HS-27A (cell line): ENCODE measurements at regions not wholly inside any gene's neighbourhood (a gene's known extent, or its start where the extent isn't known, plus 50 kb on each side); places are given as distances from the start of the nearest gene placed in this dataset.

ENCODE experiments used
- DNase-seq: peaks from one replicate; pipeline ENCODE4 v3.0.0-alpha.2; 2012; ENCODE audit warnings: low read depth, missing footprints

DNA sequence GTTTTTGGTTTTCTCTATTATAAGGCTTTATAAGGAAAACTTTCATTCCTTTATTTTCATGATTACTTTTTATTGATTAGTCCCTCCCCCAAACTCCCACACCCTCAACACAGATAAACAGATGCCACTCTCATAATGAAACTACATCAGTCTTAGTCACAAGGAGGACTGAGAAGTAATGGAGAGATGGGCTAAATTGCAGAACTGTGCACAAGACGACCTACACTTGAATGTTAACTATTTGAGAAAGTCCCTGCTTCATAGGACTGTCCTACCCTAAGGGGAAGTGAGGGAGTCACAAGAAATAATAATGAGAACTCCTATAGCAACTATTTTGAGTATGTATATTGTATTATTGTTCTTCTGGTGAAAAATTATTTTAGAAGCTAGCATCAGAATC lies 360.8 kb downstream of the RBM43 start:
- DNase-seq: no peak

DNA sequence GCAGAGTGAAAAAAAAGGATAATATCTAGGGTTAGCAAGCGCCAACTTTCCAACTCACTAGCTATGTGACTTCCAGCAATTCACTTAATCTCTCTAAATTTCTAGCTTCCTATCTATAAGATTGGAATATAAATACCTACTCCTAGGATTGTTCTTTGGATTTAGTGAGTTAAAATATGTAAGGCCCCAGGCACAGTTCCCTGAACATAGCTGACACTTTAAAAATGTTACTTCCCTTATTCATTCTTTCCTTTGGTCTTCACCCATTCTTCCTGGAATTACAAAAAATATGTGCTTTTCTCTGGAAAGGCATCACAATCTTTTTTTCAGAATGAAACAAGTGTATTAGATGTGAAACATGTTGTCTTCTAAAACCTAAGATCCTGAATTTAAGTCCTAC lies 365.7 kb downstream of the RBM43 start:
- DNase-seq: no peak

DNA sequence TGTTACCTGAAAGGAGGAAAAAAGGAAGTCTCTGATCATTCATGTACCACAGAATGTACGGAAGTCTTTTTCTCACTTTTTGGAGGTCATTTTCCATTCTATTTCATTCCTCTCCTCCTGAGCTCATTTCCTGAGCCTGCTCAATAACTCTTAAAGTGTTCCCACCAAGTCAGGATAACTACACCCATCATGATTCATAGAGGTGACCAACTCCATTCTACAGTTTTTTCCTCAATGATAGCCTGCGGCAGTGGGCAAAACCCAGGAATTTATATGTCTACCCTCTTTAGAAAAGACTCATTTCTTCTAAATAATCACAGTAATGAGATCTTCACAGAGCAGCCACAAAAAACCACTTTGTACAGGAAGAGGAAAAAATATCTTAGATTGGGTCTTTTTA lies 372.5 kb downstream of the RBM43 start:
- no peak for DNase-seq

DNA sequence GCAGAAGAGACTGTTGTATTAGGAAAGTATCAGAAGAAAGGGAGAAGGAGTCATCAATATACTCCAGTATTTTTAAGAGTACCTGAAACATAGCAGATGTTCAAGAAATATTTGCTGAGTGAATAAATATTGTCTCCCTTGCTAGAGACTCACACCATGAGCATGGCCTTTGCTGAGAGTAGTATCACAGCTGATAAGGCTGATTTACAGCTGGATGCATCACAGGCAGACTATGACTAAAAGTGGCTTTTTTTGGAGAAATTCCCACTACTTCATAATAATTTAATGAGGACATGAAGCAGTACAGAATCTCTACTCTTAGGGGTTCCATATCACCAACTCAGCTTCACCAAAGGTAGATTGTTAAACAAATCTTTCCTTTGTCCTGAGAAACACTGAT lies 373.3 kb downstream of the RBM43 start:
- DNase-seq: no peak

DNA sequence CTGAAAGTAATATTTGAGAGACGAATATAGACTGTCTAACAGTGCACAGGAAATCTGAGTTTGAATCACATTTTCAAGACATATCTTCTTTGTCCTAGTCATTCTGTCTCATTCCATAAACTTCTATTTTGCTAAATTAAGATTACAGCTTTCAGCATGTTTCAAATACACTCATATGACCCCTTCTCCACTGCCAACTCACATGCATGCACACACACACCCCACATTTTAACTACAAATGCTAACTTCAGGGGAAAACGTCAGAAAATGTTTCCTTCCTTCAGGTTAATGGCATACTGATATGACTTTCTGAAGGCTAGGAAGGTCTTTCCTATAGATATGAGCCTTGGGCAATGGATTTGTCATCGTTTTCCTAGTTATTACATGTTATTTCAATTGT lies 373.7 kb downstream of the RBM43 start:
- DNase-seq: no peak

DNA sequence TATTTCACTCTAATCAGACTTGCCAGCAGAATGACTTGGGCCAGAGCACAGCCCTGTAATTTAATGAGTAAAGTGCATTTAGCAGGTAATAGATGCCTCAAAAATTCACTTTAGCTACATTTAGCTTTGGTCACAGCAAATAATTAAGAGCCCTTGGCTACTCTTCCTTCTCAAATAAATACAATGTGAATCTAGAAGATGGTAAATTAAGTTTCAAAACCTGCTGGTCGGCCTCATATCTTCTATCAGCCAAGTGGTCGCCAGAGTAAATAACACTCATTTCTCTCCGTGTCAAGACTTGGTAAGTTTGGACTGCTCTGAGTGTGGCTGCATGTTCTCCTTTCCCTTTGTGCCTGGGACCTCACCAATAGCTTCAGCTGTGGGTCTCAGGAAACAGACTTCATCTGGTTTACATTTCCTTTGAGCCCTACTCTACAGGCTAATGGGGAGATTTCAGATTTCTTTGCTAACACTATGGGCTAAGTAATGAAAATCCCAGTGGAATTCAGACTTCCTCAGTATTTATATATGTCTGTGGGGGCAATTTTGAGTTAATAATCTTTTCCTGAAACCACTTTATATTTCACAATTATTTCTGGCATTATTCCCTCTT lies 375.8 kb downstream of the RBM43 start:
- DNase-seq: no peak

DNA sequence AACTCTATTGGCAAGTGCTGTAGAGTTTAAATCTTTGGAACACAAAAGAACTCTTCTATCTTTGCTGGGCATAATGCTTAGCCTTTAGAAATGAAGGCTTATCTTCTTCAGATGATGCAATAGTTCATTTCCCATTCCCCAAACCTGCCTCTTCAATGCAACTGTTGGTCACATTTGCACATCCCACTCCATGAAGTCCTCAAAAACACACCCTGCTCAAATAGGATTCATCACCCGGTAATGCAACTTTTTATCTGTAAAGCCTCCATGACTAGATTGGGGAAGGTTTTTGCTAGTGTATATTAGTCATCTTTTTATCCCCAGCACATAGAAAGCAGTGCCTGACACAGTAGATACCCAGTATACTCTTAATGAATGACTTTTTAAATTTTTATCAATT lies 376.4 kb downstream of the RBM43 start:
- no peak for DNase-seq

DNA sequence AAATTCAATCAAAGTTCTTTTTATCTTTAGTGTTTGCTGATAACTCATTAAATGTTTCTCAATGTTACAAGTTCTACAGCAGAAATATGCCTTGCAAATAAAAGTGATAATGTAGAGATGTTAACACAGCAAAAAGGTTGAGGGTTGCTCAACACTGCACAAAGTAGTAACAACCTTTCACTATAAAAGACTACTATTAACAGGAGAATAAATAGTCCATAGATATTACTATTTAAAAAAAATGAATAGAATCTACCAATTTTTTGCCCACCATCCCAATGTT lies 378.1 kb downstream of the RBM43 start:
- no peak for DNase-seq

DNA sequence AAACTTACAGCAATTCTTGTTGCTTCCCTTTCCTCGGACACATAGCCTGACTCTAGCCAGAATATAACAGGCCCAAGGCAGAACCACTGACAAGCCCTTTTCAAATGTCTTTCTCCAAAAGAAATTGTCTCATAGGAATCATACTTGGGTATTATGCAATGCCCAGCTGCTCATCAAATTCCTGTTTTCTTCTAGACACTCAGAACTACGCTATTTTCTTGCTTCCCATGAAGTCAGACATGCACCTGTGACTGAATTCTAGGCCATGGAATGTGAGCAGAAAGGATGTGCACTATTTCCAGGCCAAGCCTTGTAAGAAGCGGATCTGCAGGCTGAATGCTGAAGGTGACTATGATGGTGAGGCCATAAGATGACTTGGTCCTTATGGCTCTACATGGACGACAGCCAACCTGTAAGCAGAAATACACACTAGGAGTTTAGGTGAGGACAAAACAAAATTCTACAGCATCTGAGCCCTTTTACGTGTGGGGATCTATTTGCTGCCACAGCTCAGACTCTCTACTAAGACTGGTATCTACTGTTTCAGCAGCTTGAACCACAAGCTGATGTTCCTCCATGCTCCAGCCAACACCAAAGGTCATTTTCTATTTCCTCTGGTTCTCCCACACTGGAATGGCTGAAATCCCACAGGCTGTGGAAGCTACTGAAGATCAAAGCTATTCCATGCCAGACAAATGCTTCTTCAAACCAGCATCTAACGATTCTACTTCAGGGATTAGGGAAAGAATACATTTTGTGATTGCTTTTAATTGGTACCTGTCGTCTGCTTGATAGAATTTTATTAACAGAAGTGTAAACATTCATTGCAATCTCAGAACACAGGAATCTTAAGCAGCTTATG lies 378.7 kb downstream of the RBM43 start:
- no peak for DNase-seq

DNA sequence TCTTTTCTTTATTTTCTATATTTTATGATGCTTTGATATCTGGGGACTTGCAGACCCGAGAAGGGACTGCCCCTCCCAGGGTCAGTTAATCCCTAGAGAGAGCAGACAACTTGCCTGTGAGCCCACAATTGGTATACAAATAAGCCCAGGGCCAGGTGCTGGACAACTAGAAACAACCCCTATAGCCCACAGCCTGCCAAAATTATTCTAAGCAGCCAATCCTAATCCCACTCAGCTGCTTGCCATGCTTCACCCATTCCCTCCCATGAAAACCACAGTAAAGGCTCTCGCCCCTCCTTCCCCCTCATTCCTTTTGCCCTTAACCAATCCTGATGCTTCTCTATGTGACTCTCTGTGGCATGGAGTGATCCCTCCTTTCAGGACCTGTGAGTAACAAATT lies 380.7 kb downstream of the RBM43 start:
- DNase-seq: no peak

DNA sequence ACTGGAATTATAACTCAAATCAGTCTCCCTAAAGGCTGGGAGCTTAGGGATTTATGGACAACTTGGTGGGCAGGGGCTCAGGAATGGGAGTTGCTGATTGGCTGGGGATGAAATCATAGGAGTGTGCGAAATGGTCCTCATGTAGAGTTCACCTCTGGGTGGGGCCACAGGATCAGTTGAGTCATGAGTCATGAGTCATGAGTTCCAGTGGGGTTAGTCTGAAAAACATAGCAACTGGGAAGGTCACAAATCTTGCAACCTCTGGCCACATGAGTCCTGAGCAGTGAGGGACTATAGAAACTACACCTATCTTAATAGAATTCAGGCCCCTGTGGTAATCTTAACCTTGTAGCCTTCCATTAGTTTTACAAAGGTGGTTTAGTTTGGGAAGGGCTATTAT lies 383.3 kb downstream of the RBM43 start:
- DNase-seq: peak; percentile 17

DNA sequence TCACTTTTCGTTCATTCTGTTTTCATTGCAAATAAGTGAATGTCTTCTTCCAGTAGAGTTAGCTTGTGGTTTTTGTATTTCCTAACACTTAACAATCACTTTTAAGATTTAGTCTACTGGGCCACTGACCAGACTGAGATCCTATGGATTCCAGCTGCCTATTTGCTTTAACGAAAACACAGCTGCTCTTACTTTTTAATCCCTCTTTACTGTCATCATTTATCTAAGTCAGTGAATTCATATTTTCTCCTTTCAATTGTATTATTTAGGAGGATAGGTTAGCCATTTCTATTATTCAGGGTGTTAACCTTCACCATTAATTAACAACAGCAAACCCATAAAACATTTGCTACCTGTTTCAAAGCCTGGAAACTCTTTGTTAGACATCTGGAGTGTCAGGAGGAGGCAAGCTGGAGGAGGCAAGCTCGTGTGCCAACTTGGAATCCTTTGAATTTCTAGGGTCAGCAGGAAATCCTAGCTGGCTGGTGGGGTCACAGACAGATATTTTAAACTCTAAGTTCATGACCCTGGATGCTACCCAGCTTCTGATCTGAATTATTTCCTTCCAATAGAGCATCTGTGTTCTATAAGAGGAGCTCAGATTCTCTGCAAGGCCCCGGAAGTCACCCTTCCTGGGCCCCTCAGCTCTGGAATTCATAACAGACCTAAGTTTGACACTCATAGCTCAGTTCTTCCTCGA lies 385.3 kb downstream of the RBM43 start:
- DNase-seq: no peak

DNA sequence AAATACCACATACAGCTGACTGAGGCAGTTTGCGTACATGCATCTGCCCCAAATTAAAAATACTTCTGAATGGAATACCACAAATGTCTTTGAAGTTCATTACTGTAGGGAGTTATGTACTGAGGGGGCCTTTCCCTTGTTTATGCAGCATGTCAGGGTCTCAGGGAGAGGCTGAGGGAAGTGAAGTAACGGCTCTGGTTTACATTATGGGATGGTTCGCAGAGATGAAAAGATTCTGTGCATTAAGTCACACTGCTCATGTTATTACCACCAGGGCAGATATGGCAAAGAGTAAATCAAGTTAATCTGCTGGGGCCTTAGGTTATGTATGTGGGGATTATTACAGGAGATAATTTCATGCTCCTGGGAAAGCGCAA lies 385.9 kb upstream of the RND3 start:
- DNase-seq: no peak

DNA sequence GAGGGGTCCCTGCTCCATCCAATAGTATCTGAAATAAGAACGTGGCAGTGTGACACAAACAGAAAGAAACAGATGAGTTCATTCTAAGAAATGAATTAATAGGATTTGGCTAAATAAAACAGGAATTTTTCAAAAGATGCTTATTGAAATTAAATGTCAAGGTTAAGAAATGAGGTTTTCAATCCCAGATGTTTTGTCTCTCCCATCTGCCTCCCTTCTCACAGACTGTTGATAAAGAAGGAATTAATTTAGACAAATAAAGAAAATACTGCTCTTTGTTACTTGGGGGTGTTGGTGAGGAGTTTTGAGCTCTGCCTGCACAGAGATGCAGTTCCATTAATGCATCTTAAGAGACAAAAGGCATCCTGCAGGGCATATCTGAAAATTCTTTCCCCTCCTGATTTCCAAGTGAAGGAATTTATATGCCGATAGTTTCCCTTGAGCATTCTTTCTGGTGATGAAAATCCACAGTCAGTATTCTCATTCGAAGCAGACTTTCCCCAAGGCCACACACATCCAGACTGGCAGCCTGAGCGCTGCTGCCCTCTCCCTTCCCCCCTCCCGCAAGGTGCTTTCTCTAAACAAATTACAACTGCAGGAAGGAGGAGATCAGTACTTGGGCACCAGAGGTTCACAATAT lies 385.4 kb upstream of the RND3 start:
- no peak for DNase-seq

DNA sequence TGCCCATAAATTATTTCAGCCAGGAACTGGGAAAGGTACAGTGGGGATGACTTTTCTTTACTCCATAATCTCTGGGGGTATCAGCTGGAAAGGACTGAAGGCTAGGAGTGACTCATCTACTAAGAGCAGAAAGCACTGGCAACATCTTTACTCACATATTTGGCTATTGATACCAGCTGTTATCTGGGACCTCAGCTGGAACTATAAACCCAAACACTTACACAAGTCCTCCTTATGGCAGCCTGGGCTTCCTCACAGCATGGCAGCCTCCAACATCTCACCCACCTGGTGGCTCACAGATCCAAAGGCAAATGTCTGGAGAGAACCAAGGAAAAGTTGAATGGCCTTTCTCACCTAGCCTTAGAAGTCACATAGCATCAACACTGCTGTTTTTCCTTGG lies 379.0 kb upstream of the RND3 start:
- DNase-seq: no peak

DNA sequence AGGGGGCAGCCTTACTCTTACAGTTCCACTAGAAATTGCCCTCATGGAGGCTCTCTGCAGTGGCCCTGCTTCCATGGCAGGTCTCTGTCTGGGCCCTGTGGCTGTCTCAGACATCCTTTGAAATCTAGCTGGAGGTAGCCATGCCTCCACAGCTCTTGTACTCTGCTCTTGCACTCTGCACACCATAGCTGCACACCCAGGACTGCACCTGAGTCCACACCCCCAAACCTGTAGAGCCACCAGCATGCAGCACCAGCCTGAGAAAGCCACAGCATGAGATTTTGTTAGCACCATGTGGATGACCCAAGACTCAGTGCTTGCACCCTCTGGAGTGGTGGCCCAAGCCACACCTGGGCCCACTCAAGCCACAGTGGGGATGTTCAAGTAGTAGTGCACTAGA lies 376.2 kb upstream of the RND3 start:
- no peak for DNase-seq

DNA sequence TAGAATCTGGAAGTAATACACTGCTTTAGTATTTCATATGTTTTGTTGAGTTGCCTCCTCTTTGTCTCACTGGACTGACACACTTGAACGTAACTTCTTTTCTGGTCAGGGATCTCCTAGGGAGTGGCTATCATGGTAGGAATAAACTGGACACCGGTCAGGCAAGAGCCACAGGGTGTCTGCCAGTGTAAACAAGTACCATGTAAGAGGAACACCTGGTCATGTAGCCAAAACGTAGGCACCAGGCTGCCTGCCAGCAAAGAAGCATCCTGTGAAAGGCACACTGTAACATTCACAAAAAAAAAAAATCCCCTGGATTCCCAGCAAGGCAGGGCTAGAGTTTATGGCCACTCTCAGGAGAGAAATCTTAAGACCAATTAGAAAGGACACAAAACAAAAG lies 372.8 kb upstream of the RND3 start:
- DNase-seq: no peak

DNA sequence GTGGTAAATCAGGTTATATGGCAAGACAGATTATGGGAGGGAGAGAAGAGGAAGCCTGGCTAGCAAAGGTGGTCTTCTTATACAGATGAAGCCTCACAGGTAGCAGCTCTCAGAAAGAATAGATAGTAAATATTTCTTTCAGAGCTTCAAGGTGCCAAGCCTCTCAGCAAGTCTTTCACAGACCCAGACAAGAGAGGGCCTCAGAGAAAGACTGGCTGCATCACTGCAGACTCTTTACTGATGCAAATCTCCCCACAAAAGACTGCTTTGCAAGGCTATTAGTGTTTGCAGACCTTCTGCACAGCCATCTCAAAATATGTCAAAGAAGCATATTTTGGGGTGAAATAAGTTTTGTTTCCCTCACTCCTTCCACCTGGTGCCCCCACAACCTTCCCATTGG lies 372.4 kb upstream of the RND3 start:
- no peak for DNase-seq

DNA sequence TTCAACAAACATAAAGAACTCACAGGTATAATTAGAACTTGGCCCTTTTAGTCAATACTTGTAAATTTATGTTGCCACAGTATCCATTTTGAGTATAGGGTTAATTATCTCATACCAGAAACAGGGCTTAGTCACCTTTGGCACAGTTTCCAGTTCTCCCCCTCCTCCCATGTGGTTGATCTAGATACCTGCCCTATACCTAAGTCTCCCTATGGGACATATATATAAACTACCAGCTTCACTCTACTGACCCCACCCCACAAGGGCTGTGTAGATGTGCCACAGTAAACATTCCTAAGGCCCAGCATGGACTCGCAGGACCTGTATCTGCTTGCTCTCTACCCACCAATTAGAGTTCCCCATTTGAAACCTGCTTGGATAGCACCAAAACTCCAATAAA lies 371.7 kb upstream of the RND3 start:
- DNase-seq: no peak

DNA sequence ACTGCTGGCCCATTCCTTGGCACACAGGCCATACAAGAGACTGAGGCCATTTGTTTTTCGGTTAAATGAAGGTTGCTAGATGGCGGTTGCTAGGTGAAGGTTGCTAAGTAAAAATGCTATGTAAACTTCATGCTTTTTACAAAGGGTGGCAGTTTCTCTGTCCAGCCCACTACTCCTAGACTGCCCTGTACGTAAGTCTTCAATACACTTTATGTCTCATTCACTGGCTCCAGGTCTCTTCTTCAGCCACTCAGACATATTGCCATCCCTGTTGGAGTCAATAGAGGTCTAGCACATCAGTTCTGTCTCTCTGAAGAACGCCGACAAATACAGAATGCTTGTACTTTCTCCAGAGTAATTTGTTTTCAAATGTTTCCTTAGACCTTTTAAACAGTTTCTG lies 370.9 kb upstream of the RND3 start:
- no peak for DNase-seq

DNA sequence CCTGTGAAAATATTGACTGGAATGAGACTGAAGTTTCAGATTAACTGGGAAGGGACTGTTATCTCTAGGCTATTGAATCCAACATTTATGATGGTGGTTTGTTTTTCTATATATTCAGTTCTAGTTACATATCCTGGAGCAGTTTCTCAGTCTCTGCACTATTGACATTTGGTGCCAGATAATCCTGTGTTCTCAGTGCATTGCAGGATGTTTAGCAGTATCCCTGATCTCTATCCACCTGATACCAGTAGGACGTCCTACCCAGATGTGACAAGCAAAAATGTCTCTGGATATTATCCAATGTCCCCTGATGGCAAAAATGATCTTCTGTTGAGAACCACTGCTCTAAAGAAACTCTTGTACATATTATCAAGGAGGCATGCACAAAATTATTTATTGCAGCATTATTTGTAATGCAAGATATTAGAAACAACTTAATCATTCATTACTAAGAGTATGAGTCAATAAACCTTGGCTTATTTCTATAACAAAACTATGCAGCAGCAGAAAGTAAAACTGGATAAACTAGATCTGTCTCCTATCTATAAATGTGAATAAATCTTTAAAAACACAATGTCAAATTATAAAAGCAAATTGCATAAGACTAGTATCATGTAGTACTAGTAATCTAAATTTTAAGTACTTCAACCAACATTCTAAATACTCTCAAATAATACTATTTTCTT lies 369.3 kb upstream of the RND3 start:
- no peak for DNase-seq

DNA sequence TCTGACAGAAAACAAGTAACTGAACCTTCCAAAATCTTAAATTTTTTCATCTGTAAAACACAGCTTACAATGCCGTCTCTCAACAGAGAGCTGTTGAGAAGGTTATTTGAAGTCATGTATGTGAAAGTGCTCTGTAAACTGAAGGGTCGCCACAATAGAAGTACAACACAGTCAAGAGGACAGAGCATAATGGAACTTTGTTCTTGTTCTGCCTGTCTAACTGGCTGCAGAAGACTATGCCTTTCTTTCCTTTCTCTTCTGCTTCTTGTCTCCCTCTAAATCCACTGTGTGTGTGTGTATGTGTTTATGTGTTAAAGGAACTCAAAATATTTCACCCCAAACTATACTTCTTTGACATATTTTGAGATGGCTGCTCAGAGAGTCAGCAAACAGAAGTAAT lies 365.8 kb upstream of the RND3 start:
- DNase-seq: no peak

DNA sequence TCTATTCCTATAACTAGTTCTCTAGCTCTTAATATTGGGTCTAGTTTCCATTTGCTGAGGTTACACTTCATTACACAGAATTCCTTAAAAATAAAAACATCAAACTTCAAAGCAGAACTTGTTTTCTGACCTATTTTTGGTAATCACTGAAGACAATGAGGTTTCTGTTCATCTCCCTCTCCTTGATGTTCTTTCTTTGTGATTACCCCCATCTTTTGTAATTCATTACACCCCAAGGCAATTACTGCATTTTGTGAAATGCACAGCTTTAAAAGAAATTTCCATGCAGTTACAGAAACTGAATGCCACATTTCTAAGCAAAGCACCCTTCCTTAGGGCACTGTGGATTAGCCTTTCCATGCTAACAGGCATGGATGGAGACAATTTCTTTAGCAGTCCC lies 363.2 kb upstream of the RND3 start:
- DNase-seq: no peak
